GM12875 (cell line): ENCODE measurements at regions not wholly inside any gene's neighbourhood (a gene's known extent, or its start where the extent isn't known, plus 50 kb on each side); places are given as distances from the start of the nearest gene placed in this dataset.
"Not testable (repeated sequence)": the region's sequence is repeated elsewhere in the genome, so short reads cannot be mapped to it uniquely, and the experiment has no call there.

Experiments
- H3K4me3 ChIP-seq: one replicate; pipeline ENCODE4 v1.5.1; 2011; ENCODE audit warnings: low read depth, low read length, control low read depth
- CTCF ChIP-seq: IDR thresholded peaks from 2 replicates; pipeline ENCODE4 v1.5.1; 2011; ENCODE audit warnings: low read depth, mild to moderate bottlenecking, control low read depth, inconsistent platforms, low read length, moderate library complexity, borderline replicate concordance; ENCODE audit not compliant: insufficient read depth

GRCh38 chr12:47346251-47347019 is 266.7 kb upstream of the AMIGO2 start:
- TF ChIP-seq CTCF = no peak
- no peak overlapping the region for H3K4me3 ChIP-seq

GRCh38 chr12:47343684-47344567 is 264.2 kb upstream of the AMIGO2 start:
- no peak for TF ChIP-seq CTCF
- H3K4me3 ChIP-seq = no peak overlapping the region

GRCh38 chr12:47340411-47341015 is 260.8 kb upstream of the AMIGO2 start:
- TF ChIP-seq CTCF = no peak

GRCh38 chr12:47337581-47337980 is 257.8 kb upstream of the AMIGO2 start:
- H3K4me3 ChIP-seq = no peak overlapping the region
- TF ChIP-seq CTCF = no peak

More at GRCh38 chr12:47340411-47341015, 260.8 kb upstream of the AMIGO2 start:
- no peak overlapping the region for H3K4me3 ChIP-seq

- H3K4me3 ChIP-seq = not testable (repeated sequence)
Observed at GRCh38 chr12:47333271-47333858, 253.6 kb upstream of the AMIGO2 start.

GRCh38 chr12:47328831-47329545 is 249.2 kb upstream of the AMIGO2 start:
- no peak overlapping the region for H3K4me3 ChIP-seq
- no peak for TF ChIP-seq CTCF
